GM19023 (cell line): ENCODE measurements at regions not wholly inside any gene's neighbourhood (a gene's known extent, or its start where the extent isn't known, plus 50 kb on each side); places are given as distances from the start of the nearest gene placed in this dataset.
"Not testable (repeated sequence)": the region's sequence is repeated elsewhere in the genome, so short reads cannot be mapped to it uniquely, and the experiment has no call there.

ENCODE experiments used
- ATAC-seq: cut with Tn5 transposase; IDR thresholded peaks from one replicate; pipeline ENCODE4 v1.9.1; 2021; ENCODE audit warnings: mild to moderate bottlenecking, moderate library complexity; ENCODE audit not compliant: unreplicated experiment

DNA sequence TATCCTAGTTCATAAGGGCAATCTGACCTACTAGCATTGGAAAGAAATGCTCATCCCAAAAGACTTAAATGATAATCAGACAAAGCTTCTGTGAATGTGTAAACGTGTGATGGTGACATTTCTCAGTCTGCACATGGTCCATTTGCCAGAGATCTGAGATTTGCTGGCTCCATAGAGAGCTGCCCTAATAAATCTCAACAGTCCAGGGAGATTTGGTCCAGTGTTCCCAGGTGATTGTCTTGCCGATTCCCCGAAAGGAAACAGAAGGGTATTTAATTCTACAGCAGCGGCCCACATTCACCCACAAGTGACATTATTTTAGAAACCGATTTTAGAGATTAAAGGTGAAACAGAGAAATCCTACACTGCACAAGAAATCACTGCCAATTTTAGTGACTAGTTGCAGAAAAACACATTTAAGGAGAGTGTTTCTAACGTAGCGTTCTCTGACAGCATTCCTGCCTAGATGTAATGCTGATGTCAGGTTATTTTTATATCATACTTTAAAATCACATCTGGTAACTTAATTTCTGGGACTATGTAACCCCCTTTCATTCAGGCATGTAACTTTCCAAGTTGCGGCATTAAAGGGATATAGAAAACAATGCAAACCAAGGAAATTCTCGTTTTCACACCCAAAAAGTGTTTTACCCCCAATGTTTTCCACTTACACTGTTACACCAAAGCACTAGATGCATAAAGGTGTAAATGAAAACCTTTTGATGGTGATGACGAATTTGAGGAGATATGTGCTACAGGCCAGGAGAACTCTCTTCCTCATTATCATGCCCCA lies 231.9 kb upstream of the FN1 start:
- ATAC-seq = no peak

DNA sequence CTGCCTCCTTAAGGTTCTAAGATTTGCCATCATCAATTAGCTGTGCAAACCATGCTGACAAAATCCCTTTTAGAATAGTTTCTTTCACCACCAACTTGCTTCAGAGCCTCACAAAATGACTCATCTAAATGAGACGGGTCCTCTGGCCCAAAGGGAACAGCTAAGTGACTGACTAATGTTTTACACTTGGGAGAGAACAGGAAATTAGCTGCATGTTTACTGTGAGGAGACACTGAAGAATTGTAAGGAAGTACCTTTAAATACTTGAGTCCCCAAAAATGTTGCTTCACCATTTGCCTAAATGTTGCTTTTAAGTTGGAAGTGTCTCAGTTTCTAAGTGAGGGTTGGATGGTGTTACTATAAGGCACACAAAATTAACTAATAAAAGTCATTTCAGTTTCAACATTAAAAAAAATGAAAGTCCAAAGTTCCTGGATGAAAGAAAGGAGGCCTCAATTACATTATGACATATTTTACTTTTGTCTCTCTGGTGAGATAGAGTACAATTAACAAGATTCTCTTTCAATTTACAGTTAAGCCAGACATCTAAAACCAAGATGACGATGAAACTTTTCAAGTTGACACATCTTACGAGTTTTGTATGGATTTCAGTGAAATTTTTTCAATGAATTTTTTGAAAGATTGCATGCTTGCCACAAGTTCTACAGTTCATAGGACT lies 229.1 kb upstream of the FN1 start:
- no peak for ATAC-seq

DNA sequence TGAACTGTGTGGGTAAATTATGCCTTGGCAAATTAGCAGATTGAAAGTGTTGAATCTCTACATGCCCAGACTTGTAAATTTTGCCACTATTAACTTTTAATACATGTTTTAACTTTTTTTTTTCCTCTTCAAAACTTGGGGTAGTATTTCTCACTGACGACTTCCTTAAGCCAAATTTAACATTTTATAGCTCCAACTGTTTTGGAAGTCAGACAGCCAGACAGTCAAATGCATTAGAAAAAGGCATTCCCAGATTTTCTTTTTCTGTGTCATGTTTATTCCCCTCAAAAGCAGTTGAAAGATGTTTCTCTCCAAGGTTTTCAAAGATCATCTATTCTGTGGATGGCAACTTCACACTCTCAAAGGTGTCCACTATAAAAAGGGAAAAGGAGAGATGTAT lies 226.8 kb upstream of the FN1 start:
- no peak for ATAC-seq

DNA sequence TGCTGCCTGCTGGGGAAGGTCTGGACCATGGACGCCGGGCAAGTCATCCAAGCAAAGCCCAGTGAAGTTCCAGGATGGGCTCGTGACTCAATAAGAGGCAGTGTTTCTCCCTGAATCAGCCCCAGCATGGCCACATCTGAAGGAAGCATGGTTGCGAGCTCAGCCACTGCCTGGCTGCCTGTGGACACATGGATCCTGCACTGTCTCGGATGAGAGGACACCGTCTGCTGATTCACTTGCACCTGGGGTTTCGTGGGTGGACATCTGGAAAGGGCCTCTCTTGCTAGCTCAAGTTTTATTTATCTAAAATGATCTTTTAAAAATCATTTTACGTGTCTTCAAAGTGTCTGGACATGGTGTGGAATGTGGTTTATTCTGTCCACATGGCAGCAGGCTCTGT lies 224.8 kb upstream of the FN1 start:
- no peak for ATAC-seq

DNA sequence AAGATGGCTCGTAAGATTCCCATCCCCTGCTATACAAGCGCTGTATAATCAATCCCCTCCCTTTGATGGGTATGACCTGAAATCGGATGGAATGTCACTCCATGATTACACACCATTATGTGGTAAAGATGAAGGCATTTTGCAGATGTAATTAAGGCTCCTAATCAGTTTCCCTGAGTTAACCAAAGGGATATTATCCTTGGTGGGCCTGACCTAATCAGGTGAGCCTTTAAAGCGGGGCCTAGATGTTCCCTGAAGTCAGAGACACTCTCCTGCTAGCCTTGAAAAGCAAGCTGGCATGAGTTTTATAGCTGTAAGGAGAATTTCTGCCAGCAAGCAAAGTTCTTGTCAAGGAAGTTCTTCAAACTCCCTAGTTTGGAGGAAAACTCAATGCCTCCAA lies 223.8 kb upstream of the FN1 start:
- ATAC-seq = no peak

DNA sequence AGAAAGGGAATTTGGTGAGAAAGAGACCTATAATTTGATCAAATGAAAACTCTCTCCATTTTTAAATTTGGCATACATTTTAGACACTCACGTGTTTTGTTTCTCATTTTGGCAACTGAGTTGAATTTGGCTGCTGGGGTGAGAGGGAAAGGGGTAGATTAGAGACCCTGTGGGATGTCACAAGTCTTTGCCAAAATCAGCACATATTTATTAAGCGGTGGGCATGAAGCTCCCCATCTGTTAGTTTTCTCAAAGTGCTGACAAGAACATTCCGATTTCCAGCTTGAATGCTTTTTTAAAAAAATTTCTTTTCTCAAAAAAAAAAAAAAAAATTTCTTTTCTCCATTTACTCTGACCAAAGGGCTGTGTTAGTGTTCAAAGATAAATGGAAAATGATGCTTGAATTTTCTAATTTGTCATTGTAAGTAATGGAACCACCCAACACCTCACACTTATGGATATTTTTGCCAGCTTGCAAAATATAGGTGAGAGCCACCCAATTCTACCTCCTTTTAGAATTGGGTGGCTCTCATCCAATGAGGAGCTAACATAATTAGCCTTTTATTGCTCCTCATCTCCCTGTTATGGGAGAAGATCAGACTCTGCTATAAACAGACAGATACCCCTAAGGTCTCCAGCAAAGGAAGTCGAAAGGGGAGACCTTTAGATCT lies 222.9 kb upstream of the FN1 start:
- ATAC-seq = no peak

DNA sequence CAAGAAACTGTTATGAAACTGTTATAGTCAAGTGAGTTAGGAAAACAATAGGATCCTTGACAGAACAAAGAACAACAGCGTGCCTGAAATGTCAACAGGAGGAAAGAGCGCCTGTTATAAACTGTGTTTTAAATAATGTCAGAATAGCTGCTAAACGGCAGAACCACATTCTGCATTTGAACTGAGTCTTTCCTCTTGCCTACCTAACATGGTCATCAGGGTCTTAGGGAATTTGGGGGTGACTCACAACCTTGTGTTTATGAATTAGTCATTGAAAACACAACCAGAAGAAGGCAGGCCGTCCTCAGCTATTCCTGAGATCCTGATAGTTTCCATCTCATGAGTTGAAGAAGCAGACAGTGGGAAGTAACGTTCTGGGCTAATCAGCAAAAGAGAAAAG lies 222.0 kb upstream of the FN1 start:
- ATAC-seq = no peak

DNA sequence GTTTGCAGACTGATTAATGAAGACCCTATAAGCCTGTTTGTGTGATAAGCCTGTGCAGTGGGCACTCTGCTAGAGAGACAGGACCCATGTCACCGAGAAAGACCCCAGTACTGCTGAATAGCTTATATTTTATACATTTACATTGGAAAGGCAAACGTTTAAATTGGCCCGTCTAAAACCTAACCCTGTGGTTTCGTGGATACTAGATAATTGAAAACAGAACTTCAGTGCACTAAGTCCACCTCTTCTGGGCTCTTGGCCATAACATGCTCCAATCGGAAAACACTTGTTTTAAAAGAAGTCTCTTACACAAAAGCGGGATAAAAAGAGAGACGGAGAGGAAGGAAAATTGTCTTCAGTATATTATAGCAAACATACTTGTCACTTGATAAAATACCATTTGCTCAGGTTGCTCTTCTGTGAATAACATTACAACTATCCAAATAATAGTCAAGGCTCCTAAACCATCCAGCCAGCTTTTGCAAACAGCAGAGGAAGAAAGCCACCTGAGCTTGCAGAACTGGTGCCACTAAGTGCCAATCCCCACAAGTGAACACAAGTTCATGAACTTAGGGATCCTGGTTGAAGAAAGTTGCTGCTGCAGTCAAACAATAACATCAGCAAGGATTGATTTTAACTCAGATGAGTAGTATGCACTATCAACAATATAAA lies 218.4 kb upstream of the FN1 start:
- no peak for ATAC-seq

DNA sequence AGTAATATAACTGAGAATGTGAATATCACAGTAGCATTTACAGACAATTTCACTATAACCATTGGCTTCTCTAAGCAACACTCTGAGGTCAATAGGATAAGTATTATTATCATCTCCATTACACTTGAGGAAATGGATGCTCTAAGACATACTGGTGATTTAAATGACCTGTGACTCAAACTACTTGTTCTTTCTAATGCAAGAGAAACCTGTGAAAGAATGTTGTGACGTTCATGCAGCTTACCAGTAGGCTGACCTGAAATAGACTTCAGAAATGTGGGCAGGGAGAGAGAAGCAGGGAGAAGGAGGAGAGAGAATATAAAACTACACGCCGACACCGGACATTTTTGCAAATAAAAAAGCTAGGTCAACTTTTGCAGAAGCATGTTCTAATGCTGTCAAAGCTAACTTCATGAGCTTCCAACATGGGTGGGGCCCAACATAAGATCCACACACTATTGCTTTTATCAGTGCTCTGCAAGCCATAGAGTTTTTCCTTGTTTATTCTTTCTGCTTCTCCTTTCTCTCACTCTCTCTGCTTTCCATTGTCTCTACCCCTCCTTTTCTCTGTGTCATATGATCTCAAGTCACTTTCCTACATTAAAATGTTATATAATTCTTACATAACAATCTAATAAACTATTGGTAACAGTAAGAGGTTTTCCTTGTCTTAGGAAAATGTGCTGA lies 217.6 kb upstream of the FN1 start:
- ATAC-seq = no peak

DNA sequence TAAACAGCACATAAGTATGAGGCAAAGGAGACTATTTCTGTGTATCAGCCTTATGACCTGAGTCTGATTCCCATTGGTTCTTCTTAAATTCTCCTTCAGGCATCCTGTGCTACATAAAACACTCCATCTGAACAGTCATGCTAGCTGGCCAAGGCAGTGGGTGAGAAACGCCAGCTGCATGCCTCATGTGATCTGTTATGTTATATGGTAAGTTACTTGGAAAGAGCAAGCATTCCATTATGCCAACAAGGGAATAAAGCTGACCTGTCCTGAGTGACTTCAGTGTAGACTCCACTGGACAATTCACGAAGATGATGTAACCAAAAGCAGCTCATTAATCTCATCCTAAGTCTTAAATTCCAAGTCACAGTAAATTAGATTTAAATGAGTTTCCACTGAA lies 216.5 kb upstream of the FN1 start:
- ATAC-seq = no peak

DNA sequence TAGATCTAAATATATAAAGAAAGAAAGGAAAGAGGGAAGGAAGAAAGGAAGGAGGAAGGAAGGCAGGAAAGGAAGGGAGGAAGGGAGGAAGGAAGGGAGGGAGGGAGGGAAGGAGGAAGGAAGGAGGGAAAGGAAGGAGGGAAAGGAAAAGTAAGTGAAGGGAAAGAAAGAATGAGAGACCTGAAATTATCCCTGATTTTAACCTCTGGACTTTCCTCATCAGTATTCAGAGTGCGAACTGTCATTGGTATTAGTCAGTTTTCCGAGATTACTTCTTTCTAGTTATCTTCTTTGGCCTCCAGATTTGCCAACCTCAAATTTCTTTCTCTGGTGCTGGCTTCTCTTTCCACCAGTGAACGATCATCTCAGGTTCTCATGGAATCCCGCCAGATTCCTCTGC lies 215.5 kb upstream of the FN1 start:
- no peak for ATAC-seq

DNA sequence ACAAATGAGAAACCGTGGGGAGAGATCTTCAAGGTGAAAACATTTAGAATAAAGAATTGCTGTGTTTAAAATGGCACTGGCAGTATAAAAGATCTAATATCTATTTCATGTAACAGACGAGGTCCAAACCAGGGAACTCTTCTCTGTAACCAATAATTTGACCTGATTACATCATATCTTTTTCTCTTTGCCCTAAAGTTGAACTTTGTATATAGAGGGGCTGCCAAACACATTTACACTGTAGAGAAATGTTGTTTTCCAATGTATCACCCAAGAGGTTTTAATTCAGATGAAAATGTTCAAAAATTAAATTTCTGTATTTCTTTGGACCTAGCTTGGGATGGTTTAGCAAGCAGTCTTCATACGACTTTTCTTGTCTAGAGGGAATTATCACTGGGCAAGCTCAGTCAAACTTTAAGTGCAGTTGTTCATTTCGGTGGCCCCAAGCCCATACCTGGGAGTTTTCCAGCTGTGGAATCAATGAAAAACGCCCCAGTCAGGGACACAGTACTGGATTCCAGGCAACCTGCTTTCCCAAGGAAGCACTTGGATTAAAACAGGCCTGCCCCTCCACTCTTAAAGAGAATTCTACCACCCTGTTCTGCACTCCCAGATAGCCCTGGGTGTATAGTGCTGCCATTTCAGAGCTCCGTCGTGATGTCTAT lies 208.5 kb upstream of the FN1 start:
- ATAC-seq = no peak

DNA sequence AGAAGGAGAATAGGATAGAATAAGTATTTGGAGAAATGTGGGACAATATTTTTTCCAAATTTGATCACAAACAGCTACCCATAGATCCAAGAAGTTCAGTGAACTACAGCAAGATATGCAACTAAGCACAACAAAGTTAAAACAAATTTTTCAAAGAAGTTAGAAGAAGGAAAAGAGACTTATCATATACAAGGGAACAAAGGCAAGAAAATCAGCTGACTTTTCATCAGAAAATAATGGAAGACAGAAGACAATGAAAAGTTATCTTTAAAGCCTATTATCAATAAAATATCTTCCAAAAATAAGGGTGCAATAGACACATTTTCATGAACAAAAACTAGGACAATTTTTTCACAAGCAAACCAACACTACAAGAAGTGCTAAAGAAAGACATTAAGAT lies 202.8 kb upstream of the FN1 start:
- ATAC-seq = no peak

DNA sequence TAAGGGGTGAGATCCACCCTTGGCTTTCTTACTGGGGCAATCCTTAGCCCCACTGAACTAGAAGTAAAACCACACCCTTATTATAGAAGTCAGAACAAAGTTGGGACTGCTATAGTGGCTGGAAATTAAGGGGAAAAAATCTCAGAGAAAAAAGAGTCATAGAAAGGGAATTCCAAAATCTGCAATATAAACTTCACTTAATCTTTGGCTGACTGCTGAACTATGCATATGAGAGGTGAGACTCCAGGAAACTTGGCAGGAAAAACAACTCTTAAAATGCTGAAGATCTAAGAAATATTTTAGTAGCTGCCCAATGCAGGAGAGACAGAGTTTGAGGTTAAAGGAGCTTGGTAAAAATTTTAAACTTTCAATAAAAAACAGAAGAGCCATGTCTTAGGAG lies 201.8 kb upstream of the FN1 start:
- ATAC-seq = no peak

DNA sequence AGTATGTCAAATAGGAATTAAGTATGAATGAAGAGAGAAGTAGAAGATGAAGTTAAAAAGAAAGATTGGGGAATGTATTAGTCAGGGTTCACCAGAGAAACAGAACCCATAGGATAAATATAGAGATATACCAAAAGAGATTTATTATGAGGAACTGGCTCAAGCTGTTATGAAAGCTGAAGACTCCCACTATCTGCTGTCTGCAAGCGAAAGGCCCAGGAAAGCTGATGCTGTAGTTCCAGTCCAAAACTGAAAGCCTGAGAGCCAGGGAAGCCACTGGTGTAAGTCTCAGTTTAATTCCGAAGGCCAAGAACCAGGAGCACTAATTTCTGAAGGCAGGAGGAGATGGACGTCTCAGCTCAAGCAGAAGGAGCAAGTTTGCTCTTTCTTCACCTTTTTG lies 200.9 kb upstream of the FN1 start:
- no peak for ATAC-seq

DNA sequence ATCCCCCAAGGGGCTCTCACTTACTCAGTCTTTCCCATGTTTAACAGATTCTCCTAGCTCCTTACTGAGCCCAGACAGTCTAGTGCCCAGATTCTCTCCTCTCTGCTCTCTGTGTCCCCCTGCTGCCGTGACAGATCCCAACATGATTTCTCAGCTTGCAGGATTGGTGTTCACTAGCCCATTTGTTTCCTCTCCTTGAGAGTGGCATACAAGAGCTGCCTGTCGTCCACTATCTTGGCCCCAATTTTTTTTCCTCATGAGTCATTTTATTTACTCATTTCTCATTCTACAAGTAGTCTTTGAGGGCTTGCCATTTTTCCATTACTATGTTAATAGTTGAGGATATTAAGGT lies 199.9 kb upstream of the FN1 start:
- no peak for ATAC-seq

DNA sequence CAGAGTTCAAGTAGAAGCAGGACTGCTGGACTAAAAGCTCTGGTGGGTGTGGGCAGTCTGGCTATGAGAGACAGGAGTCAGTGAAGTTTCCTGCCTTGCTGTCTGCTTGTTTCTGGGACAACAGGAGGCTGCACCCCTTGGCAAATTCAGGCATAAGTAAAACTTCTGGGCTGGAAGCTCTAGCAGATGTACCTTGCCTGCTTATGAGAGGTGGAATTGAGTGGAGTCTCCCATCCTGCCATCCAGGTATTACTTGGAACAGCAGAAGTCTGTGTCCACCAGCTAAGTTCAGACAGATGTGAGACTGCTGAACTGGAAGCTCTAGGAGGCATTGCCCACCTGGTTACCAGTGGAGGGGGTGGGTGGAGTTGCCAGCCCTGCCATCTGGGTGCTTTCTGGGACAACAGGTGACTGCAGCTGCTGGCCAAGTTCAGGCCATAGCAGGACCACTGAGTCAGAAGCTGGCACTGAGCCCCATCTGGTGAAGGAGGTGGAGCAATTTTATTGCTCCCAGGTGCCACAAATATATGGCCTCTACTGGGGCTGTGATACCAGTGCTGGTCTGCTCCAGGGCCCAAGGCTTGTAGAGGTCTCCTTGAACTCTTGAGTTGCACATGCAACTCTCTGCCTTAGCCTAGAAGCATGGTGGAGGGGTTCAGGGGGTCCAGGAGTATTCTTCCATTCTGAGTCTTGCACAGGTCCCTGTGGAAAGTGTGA lies 199.4 kb upstream of the FN1 start:
- no peak for ATAC-seq

DNA sequence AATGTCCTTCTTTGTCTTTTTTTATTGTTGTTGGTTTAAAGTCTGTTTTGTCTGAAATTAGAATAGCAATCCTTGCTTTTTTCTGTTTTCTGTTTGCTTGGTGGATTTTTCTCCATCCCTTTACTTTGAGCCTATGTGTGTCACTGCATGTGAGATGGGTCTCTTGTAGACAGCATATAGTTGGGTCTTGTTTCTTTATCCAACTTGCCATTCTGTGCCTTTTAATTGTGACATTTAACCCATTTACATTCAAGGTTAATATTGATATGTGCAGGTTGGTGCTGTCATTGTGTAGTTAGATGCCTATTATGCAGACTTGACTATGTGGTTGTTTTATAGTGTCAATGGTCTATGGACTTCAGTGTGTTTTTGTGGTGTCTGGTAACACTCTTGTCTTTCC lies 197.5 kb upstream of the FN1 start:
- no peak for ATAC-seq

DNA sequence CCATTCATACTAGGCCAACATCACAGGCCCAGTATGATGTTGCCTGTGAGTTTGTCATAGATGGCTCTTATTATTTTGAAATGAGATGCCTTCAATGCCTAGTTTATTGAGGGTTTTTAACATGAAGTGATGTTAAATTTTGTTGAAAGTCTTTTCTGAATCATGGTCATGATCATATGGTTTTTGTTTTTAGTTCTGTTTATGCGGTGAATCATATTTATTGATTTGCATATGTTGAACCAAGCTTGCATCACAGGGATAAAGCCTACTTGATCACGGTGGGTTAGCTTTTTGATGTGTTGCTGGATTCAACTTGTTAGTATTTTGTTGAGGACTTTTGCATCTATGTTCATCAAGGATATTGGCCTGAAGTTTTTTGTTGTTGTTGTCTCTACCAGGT lies 195.8 kb upstream of the FN1 start:
- ATAC-seq = no peak

DNA sequence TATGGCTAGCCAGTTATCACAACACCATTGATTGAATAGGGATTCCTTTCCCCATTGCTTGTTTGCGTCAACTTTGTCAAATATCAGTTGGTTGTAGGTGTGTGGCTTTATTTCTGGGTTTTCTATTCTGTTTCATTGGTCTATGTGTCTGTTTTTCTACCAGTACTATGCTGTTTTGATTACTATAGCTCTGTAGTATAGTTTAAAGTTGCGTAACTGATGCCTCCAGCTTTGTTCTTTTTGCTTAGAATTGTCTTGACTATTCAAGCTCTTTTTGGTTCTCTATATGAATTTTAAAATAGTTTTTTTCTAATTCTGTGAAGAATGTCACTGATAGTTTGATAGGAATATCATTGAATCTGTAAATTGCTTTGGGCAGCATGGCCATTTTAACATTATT lies 194.9 kb upstream of the FN1 start:
- not testable (repeated sequence) for ATAC-seq
